AG04450 (cell line): ENCODE measurements at regions not wholly inside any gene's neighbourhood (a gene's known extent, or its start where the extent isn't known, plus 50 kb on each side); places are given as distances from the start of the nearest gene placed in this dataset.

Experiments
- CTCF ChIA-PET: fragments of 300-600, 350-600 bp; formaldehyde crosslinking; extraction: SDS; loops from one replicate; lab custom pipeline; 2022; ENCODE audit warnings: antibody characterized with exemption, inconsistent platforms; lab: Charles Lee
- POLR2A ChIA-PET: fragments of 350-600 bp; formaldehyde crosslinking; extraction: SDS; loops from one replicate; lab custom pipeline; 2021; ENCODE audit warnings: antibody characterized with exemption, inconsistent platforms; lab: Yijun Ruan, JAX
- DNase-seq: peaks from one replicate; pipeline ENCODE4 v3.0.0-alpha.2; 2011; ENCODE audit warnings: low read depth, low spot score
- H3K27ac ChIP-seq: one replicate; pipeline ENCODE4 v1.5.1; 2012; ENCODE audit warnings: low read depth, low read length, control low read depth
- H3K27me3 ChIP-seq: one replicate; pipeline ENCODE4 v1.6.0; 2012; ENCODE audit warnings: low read length; ENCODE audit not compliant: control insufficient read depth, insufficient read depth
- H3K4me3 ChIP-seq: 2 replicates; pipeline ENCODE4 v1.5.1; 2011; ENCODE audit warnings: mild to moderate bottlenecking, low read depth, low read length, control low read depth
- H3K9me3 ChIP-seq: 2 replicates; pipeline ENCODE4 v1.5.1; 2012; ENCODE audit warnings: low read length; ENCODE audit not compliant: control insufficient read depth, insufficient read depth
- CTCF ChIP-seq: IDR thresholded peaks from 2 replicates; pipeline ENCODE4 v1.5.1; 2011; ENCODE audit warnings: low read depth, low read length, control low read depth, inconsistent platforms

DNA sequence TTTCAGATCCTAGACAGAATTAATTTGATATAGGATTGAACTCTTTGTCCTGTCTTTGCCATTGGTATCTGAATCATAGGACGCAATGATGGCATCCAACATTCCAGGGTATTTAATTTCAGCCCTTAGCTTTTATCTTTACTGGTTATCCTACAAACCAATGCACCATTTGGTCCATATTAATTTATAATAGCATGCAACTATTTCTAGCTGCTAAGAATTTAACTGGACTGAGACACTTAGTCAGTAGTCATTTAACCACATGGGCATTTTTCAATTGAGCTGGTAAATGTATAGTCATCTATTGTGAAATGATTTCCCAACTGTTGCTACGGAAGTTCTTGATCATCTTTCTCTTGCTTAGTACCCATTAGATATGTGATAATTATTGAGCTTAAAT is 141.1 kb downstream of the CD164 start:
- Histone ChIP-seq H3K4me3 (no peak overlapping the region), H3K27ac (no peak overlapping the region), H3K9me3 (no peaks in the 10 kb centered on the region), H3K27me3 (no peaks in the 10 kb centered on the region)
- DNase-seq: no peak
- no peak for TF ChIP-seq CTCF
- POLR2A ChIA-PET: no interaction called here
- CTCF ChIA-PET: interaction anchor here (0.6 kb wide), 1 partner anchor 108 kb away, joined by 6 read pairs; no protein-coding TSS in a partner anchor

DNA sequence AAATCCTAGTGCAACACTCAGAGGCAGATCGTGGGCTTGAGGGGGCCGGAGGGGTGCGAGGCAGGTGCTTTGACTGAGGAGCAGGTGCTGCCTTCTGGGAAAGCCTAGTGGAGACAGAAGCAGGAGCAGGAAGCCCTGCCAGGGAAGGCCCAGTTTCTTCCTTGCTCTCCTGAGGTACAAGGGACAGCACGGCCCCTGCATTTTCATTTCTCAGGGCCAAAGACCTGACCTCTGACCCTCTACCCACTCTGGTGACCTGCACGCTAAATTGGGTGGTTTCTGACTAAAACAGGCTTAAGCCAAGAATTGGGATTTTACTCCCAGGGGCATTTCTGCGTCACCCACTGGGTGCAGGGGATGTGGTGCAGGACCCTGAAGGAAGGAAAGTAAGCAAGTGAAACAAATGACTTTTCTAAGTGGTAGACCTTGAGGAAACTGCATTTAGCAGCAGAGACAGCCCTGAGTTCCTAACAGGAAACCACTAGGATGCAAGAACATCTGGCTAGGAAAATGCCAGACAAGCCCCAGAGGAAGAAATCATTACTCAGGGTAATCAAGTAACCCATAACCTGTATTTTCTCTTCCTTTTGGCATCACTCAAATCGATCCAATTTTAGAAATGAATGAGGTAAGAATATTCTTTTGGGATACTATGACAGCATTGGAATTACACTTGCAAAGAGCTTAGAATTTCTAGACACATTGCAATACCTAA is 141.7 kb downstream of the CD164 start:
- H3K9me3 ChIP-seq: no peaks in the 10 kb centered on the region
- ChIA-PET CTCF (no interaction called here), POLR2A (no interaction called here)
- no peak for TF ChIP-seq CTCF
- DNase-seq: no peak
- no peak overlapping the region for H3K4me3 ChIP-seq
- peaks cover 2% of the 10 kb centered on the region for H3K27me3 ChIP-seq
- no peak overlapping the region for H3K27ac ChIP-seq

- peaks cover 2% of the 10 kb centered on the region for H3K27me3 ChIP-seq
- no peak overlapping the region for H3K4me3 ChIP-seq
- no peaks in the 10 kb centered on the region for H3K9me3 ChIP-seq
- CTCF ChIA-PET: no interaction called here
- DNase-seq: no peak
- TF ChIP-seq CTCF: no peak
- POLR2A ChIA-PET: no interaction called here
- H3K27ac ChIP-seq: no peak overlapping the region
Measured at GRCh38 chr6:109239651-109240321, 142.5 kb downstream of the CD164 start.

- Histone ChIP-seq H3K27me3 (peaks cover 2% of the 10 kb centered on the region), H3K9me3 (no peaks in the 10 kb centered on the region), H3K4me3 (no peak overlapping the region), H3K27ac (no peak overlapping the region)
- no peak for DNase-seq
- CTCF ChIA-PET: no interaction called here
- POLR2A ChIA-PET: no interaction called here
- TF ChIP-seq CTCF: no peak
Measured at GRCh38 chr6:109239160-109239559, 143.1 kb downstream of the CD164 start.

DNA sequence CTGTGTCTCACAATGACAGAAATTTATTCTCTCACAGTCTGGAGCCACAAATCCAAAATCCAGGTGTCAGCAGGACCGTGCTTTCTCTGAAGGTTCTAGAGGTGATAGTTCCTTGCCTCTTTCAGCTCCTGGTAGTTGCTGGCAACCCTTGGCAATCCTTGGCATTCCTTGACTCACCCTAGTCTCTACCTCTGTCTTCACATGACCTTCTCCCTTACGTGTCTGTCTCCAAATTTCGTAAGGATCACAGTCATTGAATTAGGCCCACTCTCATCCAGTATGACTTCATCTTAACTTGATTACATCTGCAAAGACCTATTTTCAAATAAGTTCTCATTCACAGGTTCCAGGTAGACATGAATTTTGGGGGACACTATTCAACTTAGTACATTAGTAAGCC is 143.1 kb downstream of the CEP57L1 start:
- Histone ChIP-seq H3K4me3 (no peak overlapping the region), H3K27ac (no peak overlapping the region), H3K27me3 (peaks cover 2% of the 10 kb centered on the region), H3K9me3 (no peaks in the 10 kb centered on the region)
- POLR2A ChIA-PET: no interaction called here
- TF ChIP-seq CTCF: no peak
- CTCF ChIA-PET: no interaction called here
- no peak for DNase-seq
